ENCODE measurements at regions not wholly inside any gene's neighbourhood (a gene's known extent, or its start where the extent isn't known, plus 50 kb on each side); places are given as distances from the start of the nearest gene placed in this dataset.

- Histone ChIP-seq H3K79me2 (replicated peaks; ENCODE audit: insufficient read depth) (peaks cover 100% of the 10 kb centered on the region), H3F3A (replicated peaks; ENCODE audit: low read depth) (peaks cover 6% of the 10 kb centered on the region), H3K9me2 (ENCODE audit: insufficient read depth) (no peaks in the 10 kb centered on the region), H3K4me2 (no peak overlapping the region), H2AFZ (no peak overlapping the region), H3K27me3 (ENCODE audit: insufficient read depth) (no peaks in the 10 kb centered on the region), H3K27ac (ENCODE audit: low read depth) (no peak overlapping the region), H3K4me3 (no peak overlapping the region), H3K4me1 (ENCODE audit: insufficient read depth) (peaks cover 26% of the 10 kb centered on the region), H3K36me3 (ENCODE audit: insufficient read depth) (no peaks in the 10 kb centered on the region; the same call in 1 of the 2 replicates), H4K20me1 (replicated peaks; ENCODE audit: insufficient read depth) (peaks cover 72% of the 10 kb centered on the region)
- peaks cover 11% of the 10 kb centered on the region for H3K27me3 Mint-ChIP-seq (ENCODE audit: insufficient read depth, low read depth, poor library complexity)
- no peak for TF ChIP-seq ZNF331 (CRISPR knock-in tag; IDR thresholded peaks at IDR 0.05; ENCODE audit: low read depth)
- TF ChIP-seq CTCF (conservative IDR thresholded peaks at IDR 0.05; ENCODE audit: low read depth in 2 of 2) = peak; percentile 25 to 40; a peak in 3 of 4 replicates
- ATAC-seq (peak; percentile 70), DNase-seq (ENCODE audit: low spot score) (peak; percentile 73)
- H3K27ac Mint-ChIP-seq = no peak overlapping the region
- H3K9me3 Mint-ChIP-seq = peaks cover 7% of the 10 kb centered on the region; the same call in 2 of the 3 replicates
- H3K4me3 Mint-ChIP-seq = no peak overlapping the region
- peaks cover 69% of the 10 kb centered on the region for H3K4me1 Mint-ChIP-seq
- peaks cover 49% of the 10 kb centered on the region for H3K36me3 Mint-ChIP-seq (ENCODE audit: low read depth)
These were observed 133.4 kb downstream of the AACS start for GRCh38 chr12:125198652-125199051.

GRCh38 chr12:125201090-125201489, 135.9 kb downstream of the AACS start:
- Histone ChIP-seq H3K4me3 (no peak overlapping the region), H2AFZ (no peak overlapping the region), H3K36me3 (ENCODE audit: insufficient read depth) (no peaks in the 10 kb centered on the region; the same call in 1 of the 2 replicates), H3K27me3 (ENCODE audit: insufficient read depth) (no peaks in the 10 kb centered on the region), H3K4me1 (ENCODE audit: insufficient read depth) (peaks cover 10% of the 10 kb centered on the region; the same call in 1 of the 2 replicates), H3F3A (replicated peaks; ENCODE audit: low read depth) (no peaks in the 10 kb centered on the region), H3K4me2 (no peak overlapping the region), H3K79me2 (replicated peaks; ENCODE audit: insufficient read depth) (peaks cover 90% of the 10 kb centered on the region), H3K9me2 (ENCODE audit: insufficient read depth) (no peaks in the 10 kb centered on the region), H3K27ac (ENCODE audit: low read depth) (no peak overlapping the region), H4K20me1 (replicated peaks; ENCODE audit: insufficient read depth) (peaks cover 53% of the 10 kb centered on the region)
- no peak for ATAC-seq
- H3K36me3 Mint-ChIP-seq (ENCODE audit: low read depth) = peaks cover 44% of the 10 kb centered on the region
- no peak for DNase-seq (ENCODE audit: low spot score)
- H3K27ac Mint-ChIP-seq = no peak overlapping the region
- H3K9me3 Mint-ChIP-seq = peaks cover 7% of the 10 kb centered on the region; the same call in 2 of the 3 replicates
- peaks cover 54% of the 10 kb centered on the region for H3K4me1 Mint-ChIP-seq
- H3K27me3 Mint-ChIP-seq (ENCODE audit: insufficient read depth, low read depth, poor library complexity) = peaks cover 10% of the 10 kb centered on the region
- H3K4me3 Mint-ChIP-seq = no peak overlapping the region
- TF ChIP-seq ETS1 (IDR thresholded peaks at IDR 0.05) (no peak), JUNB (IDR thresholded peaks at IDR 0.05; ENCODE audit: unreplicated experiment) (no peak), NANOG (IDR thresholded peaks at IDR 0.05; ENCODE audit: borderline replicate concordance) (no peak), ZNF462 (CRISPR knock-in tag; IDR thresholded peaks at IDR 0.05) (no peak), CREB1 (CRISPR knock-in tag; IDR thresholded peaks at IDR 0.05; ENCODE audit: low read depth) (no peak), ZNF331 (CRISPR knock-in tag; IDR thresholded peaks at IDR 0.05; ENCODE audit: low read depth) (no peak), STAT1 (IDR thresholded peaks at IDR 0.05; ENCODE audit: unreplicated experiment) (no peak), EZH2phosphoT487 (IDR thresholded peaks at IDR 0.05; ENCODE audit: unreplicated experiment) (no peak), ZNF114 (CRISPR knock-in tag; IDR thresholded peaks at IDR 0.05) (no peak), CTCF (conservative IDR thresholded peaks at IDR 0.05; ENCODE audit: low read depth in 2 of 2) (no peak)
